Keratinocyte (primary cell): ENCODE measurements at regions not wholly inside any gene's neighbourhood (a gene's known extent, or its start where the extent isn't known, plus 50 kb on each side); places are given as distances from the start of the nearest gene placed in this dataset.

Source experiments
- DNase-seq: peaks from one replicate; pipeline ENCODE4 v3.0.0-alpha.2; 2011; ENCODE audit warnings: low read depth, missing footprints, low spot score
- FAIRE-seq: peaks from 2 replicates; lab custom pipeline; 2011; peaks lifted over from hg19 to GRCh38; lab: Jason Lieb, UNC
- H2AFZ ChIP-seq: 2 replicates; pipeline ENCODE4 v1.6.0; 2012; ENCODE audit warnings: low read length, control low read depth, inconsistent platforms; ENCODE audit not compliant: control insufficient read depth
- H3K27ac ChIP-seq: 2 replicates; pipeline ENCODE4 v1.5.1; 2011; ENCODE audit warnings: low read length; ENCODE audit not compliant: control insufficient read depth, insufficient read depth
- H3K27me3 ChIP-seq: 3 replicates; pipeline ENCODE4 v1.6.0; 2011; ENCODE audit warnings: low read length; ENCODE audit not compliant: control insufficient read depth, insufficient read depth; ENCODE audit errors: extremely low read depth
- H3K36me3 ChIP-seq, 2 experiments: 2 replicates in 1 of 2; 3 replicates in 1 of 2; pipeline ENCODE4 v1.5.1; 2011; ENCODE audit warnings: low read length in 2 of 2, mild to moderate bottlenecking in 1 of 2; ENCODE audit not compliant: control insufficient read depth in 2 of 2, insufficient read depth in 2 of 2; ENCODE audit errors: extremely low read depth in 1 of 2
- H3K4me1 ChIP-seq: 3 replicates; pipeline ENCODE4 v1.5.1; 2011; ENCODE audit warnings: low read length; ENCODE audit not compliant: control insufficient read depth, insufficient read depth; ENCODE audit errors: extremely low read depth
- H3K4me2 ChIP-seq: 3 replicates; pipeline ENCODE4 v1.6.0; 2011; ENCODE audit warnings: low read depth, low read length; ENCODE audit not compliant: control insufficient read depth, insufficient read depth; ENCODE audit errors: extremely low read depth
- H3K4me3 ChIP-seq, 3 experiments: fragments of 200-600 bp in 1 of 3; sonication (generic) in 1 of 3; 2 replicates in 2 of 3; 3 replicates in 1 of 3; pipeline ENCODE4 v1.5.1; 2011 to 2016; ENCODE audit warnings: low read length in 3 of 3, mild to moderate bottlenecking in 3 of 3, control low read depth in 2 of 3, inconsistent platforms in 1 of 3, low read depth in 1 of 3, mixed read lengths in 1 of 3, mixed run types in 1 of 3, moderate library complexity in 1 of 3; ENCODE audit not compliant: control insufficient read depth in 2 of 3, insufficient read depth in 2 of 3; ENCODE audit errors: extremely low read depth in 1 of 3
- H3K79me2 ChIP-seq: 2 replicates; pipeline ENCODE4 v1.6.0; 2012; ENCODE audit warnings: low read length; ENCODE audit not compliant: control insufficient read depth, insufficient read depth
- H3K9ac ChIP-seq: 3 replicates; pipeline ENCODE4 v1.6.0; 2011; ENCODE audit warnings: low read length; ENCODE audit not compliant: control insufficient read depth, insufficient read depth; ENCODE audit errors: extremely low read depth
- H3K9me1 ChIP-seq: 3 replicates; pipeline ENCODE4 v1.6.0; 2011; ENCODE audit warnings: low read length; ENCODE audit not compliant: control insufficient read depth, insufficient read depth; ENCODE audit errors: extremely low read depth
- H3K9me3 ChIP-seq: 2 replicates; pipeline ENCODE4 v1.5.1; 2012; ENCODE audit warnings: low read depth, low read length; ENCODE audit not compliant: control insufficient read depth
- H4K20me1 ChIP-seq: 3 replicates; pipeline ENCODE4 v1.6.0; 2011; ENCODE audit warnings: low read length; ENCODE audit not compliant: control insufficient read depth, insufficient read depth; ENCODE audit errors: extremely low read depth
- CTCF ChIP-seq, 3 experiments: IDR thresholded peaks in 1 of 3; conservative IDR thresholded peaks in 1 of 3; optimal IDR thresholded peaks in 1 of 3; 2 replicates in 2 of 3; 3 replicates in 1 of 3; pipeline versions ENCODE3 to v1.5.1; 2011; ENCODE audit warnings: low read length in 3 of 3, mild to moderate bottlenecking in 3 of 3, moderate library complexity in 2 of 3, control low read depth in 1 of 3, inconsistent platforms in 1 of 3; ENCODE audit not compliant: insufficient read depth in 2 of 3; ENCODE audit errors: extremely low read depth in 1 of 3
- EZH2 ChIP-seq: IDR thresholded peaks from one replicate; pipeline ENCODE4 v1.6.1; 2012; ENCODE audit warnings: inconsistent platforms, mild to moderate bottlenecking, low read length, moderate library complexity
- dilution Hi-C: fragments of 300-500 bp; cut with MboI; formaldehyde crosslinking; loops from one replicate; pipeline ENCODE4 v1.7.0; 2020; ENCODE audit warnings: low sequenced_read_pairs; ENCODE audit not compliant: extremely low pct_ligation_motif_present

- no peak overlapping the region for H3K27ac ChIP-seq
- H3K4me1 ChIP-seq, result no peaks in the 10 kb centered on the region
- no peaks in the 10 kb centered on the region for H3K9me1 ChIP-seq
- H3K4me3 ChIP-seq, result no peak overlapping the region
- no peak overlapping the region for H3K4me2 ChIP-seq
- TF ChIP-seq EZH2, result no peak
- TF ChIP-seq CTCF (optimal IDR thresholded peaks at IDR 0.05 in 1 of 3, IDR thresholded peaks at IDR 0.05 in 1 of 3, conservative IDR thresholded peaks at IDR 0.05 in 1 of 3; ENCODE audit: extremely low read depth in 1 of 3, insufficient read depth in 2 of 3, low read length in 3 of 3), result no peak
- no peak overlapping the region for H3K9ac ChIP-seq
- no peaks in the 10 kb centered on the region for H4K20me1 ChIP-seq
- DNase-seq (no peak), FAIRE-seq (no peak)
- no peaks in the 10 kb centered on the region for H3K27me3 ChIP-seq
- H2AFZ ChIP-seq, result no peak overlapping the region
- no peaks in the 10 kb centered on the region for H3K36me3 ChIP-seq
- H3K79me2 ChIP-seq, result no peaks in the 10 kb centered on the region
- H3K9me3 ChIP-seq, result no peaks in the 10 kb centered on the region
- dilution Hi-C loops, result no loop called here
These were observed 328.6 kb upstream of the CLNK start for GRCh38 chr4:11013094-11013664.

DNA sequence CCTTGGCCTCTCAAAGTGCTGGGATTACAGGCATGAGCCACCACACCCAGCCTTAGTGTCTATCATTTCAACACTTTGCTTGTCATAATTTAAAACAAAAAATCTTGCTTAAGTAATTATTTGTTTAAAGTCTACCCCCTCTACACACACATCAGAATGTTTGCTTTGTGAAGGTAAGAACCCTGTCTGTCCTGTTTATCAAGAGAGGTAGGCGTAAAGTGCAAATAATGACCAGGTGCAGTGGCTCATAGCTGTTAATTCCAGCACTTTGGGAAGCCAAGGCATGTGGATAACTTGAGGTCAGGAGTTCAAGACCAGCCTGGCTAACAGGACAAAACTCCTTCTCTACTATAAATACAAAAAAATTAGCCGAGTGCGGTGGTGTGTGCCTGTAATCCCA lies 326.7 kb upstream of the CLNK start:
- no peak overlapping the region for H3K4me2 ChIP-seq
- H3K79me2 ChIP-seq, result no peaks in the 10 kb centered on the region
- H4K20me1 ChIP-seq, result no peaks in the 10 kb centered on the region
- DNase-seq, result no peak
- no peak overlapping the region for H2AFZ ChIP-seq
- FAIRE-seq, result no peak
- no peaks in the 10 kb centered on the region for H3K4me1 ChIP-seq
- H3K9me3 ChIP-seq, result no peaks in the 10 kb centered on the region
- no peaks in the 10 kb centered on the region for H3K27me3 ChIP-seq
- H3K4me3 ChIP-seq, result no peak overlapping the region
- no peaks in the 10 kb centered on the region for H3K9me1 ChIP-seq
- dilution Hi-C loops, result no loop called here
- no peaks in the 10 kb centered on the region for H3K36me3 ChIP-seq
- TF ChIP-seq CTCF (optimal IDR thresholded peaks at IDR 0.05 in 1 of 3, IDR thresholded peaks at IDR 0.05 in 1 of 3, conservative IDR thresholded peaks at IDR 0.05 in 1 of 3; ENCODE audit: extremely low read depth in 1 of 3, insufficient read depth in 2 of 3, low read length in 3 of 3) (no peak), EZH2 (no peak)
- no peak overlapping the region for H3K9ac ChIP-seq
- no peak overlapping the region for H3K27ac ChIP-seq
